GM12864 (cell line): ENCODE measurements at regions not wholly inside any gene's neighbourhood (a gene's known extent, or its start where the extent isn't known, plus 50 kb on each side); places are given as distances from the start of the nearest gene placed in this dataset.

ENCODE experiments used
- DNase-seq: peaks from one replicate; pipeline ENCODE4 v3.0.0-alpha.2; 2011; ENCODE audit warnings: low read depth
- H3K4me3 ChIP-seq: 2 replicates; pipeline ENCODE4 v1.5.1; 2011; ENCODE audit warnings: mild to moderate bottlenecking, low read depth, low read length, control low read depth
- CTCF ChIP-seq: IDR thresholded peaks from 2 replicates; pipeline ENCODE4 v1.5.1; 2011; ENCODE audit warnings: low read depth, mild to moderate bottlenecking, moderate library complexity, low read length, control low read depth, inconsistent platforms; ENCODE audit errors: missing control alignments

- DNase-seq, result no peak
- no peak overlapping the region for H3K4me3 ChIP-seq
- TF ChIP-seq CTCF, result no peak
These were observed 58.3 kb upstream of the MAGEB2 start for GRCh38 chrX:30156880-30157560.

- no peak for DNase-seq
These were observed 54.3 kb upstream of the MAGEB2 start for GRCh38 chrX:30161043-30161442.

More at GRCh38 chrX:30161043-30161442, 54.3 kb upstream of the MAGEB2 start:
- TF ChIP-seq CTCF, result no peak
- no peak overlapping the region for H3K4me3 ChIP-seq
